ENCODE measurements at regions not wholly inside any gene's neighbourhood (a gene's known extent, or its start where the extent isn't known, plus 50 kb on each side); places are given as distances from the start of the nearest gene placed in this dataset.

DNA sequence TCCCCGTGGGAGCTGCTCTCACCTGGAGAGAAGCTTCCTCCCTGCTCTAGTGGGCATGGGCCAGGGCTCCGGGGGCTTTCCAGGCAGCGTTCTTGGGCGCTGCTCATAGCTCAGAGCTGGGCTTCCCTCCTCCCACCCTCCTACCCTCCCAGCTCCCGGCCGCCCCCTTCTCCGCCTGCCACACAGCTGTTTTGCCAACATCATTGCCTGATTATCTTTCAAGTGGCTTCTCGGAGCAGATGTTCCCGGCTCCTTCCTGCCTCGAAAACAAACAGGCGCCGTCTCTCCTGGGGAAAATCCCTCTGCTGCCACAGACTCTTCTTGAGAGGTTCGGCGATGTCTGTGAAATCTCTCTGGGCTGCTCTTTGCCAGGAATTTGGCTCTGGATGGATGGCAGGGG is 195.6 kb downstream of the RPLP1 start:
- no peak for DNase-seq (ENCODE audit: insufficient read length, low spot score)

DNA sequence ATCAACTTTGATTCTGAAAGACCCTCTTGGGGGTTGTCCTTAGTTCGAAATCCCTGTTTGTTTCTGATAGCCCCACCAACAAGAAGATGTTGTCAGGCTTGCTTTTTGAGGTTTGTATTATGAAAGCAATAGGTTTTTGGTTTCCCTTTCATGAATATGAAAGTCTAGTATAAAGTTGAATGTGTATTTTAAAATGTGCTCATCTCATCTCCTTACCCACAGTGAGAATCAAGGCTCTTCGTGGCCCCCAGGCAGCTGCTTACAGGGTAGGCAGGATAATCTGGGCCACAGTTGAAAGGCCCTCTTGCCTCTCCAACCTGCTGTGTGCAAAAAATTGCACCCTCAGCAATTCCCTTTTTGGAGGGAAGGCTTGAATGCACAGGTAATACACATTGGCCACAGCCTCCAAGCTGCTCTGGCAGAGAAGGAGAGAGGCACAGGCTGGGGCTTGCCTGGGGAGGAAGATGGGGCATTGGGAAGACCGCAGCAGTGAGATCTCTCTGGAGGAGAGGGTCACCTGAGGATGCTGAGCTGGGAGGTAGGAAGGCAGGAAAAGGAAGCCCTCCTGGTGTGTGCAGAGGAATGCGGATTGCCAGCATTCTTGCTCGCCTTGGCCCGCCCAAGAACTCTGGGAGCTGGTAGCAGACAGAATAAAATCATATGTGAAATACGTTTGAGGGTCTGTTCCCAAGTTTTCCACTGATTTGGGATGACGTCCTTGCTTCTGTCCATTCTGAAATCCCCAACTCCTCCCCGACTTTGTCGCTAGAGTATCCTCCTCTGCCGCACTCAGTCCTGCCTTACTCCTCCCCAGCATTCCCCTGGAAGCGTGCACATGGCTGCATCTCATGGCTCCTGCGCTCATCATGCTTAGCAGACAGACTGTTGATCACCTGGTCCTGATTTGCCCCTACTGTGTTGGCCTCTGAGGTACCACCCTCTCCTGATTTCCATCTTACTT is 196.4 kb downstream of the RPLP1 start:
- DNase-seq (ENCODE audit: insufficient read length, low spot score) (no peak), FAIRE-seq (no peak)

More for the DNA sequence above, 195.6 kb downstream of the RPLP1 start:
- no peak for FAIRE-seq

DNA sequence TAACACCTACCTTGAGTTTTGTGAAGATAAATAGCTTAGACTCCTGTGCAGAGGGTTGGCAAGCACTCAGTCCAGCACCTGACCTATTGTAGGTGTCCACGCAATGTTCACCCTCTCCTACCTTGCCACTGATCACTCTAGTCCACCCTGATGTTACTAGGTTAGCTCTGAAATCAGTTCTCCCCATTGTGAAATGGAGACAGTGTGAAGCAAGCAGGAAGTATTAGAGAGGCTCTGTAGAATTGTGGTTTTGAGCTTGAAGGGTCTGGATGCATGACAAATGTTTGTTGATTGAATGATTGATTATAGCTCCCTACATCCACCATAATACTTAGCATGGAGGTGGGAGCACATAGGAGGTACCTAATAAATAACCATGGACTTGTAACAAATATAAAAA is 199.7 kb downstream of the RPLP1 start:
- DNase-seq (ENCODE audit: insufficient read length, low spot score) (no peak), FAIRE-seq (peak; percentile 58)

DNA sequence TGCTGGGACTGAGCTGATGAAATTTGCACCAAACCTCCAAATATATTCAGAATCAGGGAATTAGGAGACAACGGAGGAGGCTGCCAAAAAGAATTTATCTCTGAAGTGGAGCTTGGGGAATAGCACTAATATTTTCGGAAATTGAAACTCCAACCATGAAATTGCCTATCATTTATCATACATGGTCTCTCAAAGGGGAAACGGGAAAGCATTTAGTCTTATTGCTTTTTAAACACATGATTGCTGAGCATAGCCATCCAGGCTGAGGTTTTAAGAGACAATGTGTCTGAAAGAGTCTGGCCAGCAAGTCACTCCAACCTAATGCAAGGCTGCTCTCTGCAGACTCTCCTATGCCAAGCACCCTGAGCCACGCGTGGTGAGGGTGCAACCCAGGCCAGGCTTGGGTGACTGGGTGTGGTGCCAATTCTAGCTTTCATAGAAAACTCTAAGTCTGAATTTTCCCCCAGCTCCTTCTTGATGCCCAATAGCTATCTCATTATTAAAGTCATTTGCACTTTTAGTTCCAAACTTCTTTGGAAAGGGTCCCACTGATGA is 200.2 kb downstream of the RPLP1 start:
- no peak for DNase-seq (ENCODE audit: insufficient read length, low spot score)
- FAIRE-seq: no peak

DNA sequence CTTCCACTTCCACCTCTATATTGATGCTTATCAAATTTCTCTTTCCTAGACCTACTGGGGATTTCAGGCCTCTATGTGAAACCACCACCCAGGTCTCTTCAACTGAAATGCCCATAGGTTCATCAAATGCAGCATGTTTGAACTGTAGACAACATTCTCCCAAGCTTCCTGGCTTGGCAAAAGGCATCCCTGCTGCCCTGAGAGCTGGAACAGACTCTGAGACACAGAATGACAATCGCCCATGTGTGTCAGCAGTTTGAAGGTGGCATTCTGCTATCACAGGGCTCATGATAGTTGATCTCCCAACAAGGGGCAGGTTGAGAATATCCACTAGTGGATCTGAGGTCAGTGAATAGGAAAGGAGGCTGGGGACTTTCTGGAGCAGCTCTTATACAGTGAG is 200.7 kb downstream of the RPLP1 start:
- DNase-seq (ENCODE audit: insufficient read length, low spot score) (no peak), FAIRE-seq (no peak)

DNA sequence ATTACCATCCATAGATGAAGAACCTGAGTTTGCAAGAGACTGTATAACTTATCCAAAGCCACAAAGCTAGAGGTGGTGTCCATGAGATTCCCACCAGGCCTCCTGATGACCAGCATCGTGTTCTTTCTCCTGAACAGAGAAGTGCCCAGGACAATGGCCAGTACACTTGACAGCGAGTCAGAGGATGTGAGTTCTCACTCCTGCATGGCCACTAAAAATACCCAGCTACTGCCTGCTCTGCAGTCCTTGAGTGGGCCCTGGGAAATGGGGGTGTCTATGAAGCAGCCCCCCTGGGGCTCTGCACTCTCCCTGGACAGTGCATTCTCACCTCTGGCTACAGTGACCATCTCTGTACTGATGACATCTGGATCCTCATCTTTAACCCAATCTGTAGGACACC is 201.2 kb downstream of the RPLP1 start:
- FAIRE-seq: no peak
- no peak for DNase-seq (ENCODE audit: insufficient read length, low spot score)

DNA sequence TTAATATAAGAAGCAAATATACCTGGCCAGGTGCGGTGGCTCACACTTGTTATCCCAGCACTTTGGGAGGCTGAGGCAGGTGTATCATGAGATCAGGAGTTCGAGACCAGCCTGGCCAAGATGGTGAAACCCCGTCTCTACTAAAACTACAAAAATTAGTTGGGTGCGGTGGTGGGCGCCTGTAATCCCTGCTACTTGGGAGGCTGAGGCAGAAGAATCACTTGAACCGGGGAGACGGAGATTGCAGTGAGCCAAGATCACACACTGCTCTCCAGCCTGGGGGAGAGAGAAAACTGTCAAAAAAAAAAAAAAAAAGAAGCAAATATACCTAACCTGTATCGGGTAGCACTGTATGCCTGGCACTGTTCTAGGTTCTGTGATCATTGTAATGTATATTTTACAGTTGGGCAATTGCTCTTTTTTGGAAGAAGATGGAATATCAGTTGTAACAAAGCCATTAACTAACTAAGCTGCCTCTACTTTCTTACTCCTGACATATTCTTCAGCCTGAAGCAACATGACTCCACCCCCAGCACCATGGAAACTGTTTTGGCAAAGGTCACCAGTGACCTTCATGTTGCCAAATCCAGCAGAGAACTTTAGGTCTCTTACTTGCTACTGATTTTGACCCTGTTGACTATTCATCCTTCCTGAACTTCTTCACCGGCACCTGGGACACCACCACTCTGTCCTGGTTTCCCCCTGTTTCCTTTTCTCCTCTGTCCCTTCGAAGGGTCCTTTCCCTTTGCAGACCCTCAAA is 203.8 kb downstream of the RPLP1 start:
- FAIRE-seq (no peak), DNase-seq (ENCODE audit: insufficient read length, low spot score) (no peak)

DNA sequence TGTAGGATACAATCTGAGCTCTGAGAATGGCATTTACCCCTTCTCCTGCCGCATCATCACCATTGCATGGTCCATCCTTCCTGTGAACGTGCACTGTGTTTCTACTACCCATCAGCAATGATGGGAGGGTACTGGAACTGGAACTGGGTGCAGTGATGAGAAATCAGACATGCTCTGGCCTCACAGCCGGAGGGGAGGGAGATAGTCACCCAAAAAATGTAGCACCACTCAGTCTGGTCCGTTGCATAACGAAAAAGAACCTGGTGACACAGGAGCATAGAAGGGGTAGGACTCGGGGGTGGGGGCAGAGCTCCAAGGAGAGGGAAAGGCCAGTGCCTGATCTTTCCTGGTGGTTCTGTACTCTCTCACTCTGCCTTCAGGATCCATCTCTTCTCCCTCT is 205.0 kb downstream of the RPLP1 start:
- DNase-seq (ENCODE audit: insufficient read length, low spot score) (no peak), FAIRE-seq (no peak)

DNA sequence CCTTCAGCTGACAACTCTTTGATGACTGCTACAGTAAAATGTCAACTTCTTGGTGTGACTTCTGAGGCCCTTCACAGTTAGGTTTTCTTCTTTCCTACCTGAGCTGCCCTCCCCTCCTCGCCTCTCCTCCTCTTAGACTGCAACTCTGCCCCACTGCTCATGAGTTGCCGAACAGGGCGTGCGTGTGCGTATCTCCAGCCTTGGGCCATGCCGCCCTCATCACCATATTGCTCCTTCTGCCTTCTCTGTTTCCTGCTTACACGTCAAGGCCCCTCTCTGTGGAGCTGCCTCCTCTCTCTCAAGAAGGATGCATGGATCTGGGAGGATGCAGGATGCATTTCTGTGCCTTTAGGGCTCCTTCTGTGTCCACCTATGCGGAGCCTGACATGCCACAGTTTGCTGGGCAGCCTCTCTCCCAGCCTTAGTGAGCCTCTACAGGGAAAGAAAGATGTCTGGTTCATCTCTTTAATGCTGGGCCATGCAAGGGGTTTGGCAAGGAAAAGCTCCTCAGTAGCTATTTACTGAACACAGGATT is 205.9 kb downstream of the RPLP1 start:
- DNase-seq (ENCODE audit: insufficient read length, low spot score): no peak
- no peak for FAIRE-seq

DNA sequence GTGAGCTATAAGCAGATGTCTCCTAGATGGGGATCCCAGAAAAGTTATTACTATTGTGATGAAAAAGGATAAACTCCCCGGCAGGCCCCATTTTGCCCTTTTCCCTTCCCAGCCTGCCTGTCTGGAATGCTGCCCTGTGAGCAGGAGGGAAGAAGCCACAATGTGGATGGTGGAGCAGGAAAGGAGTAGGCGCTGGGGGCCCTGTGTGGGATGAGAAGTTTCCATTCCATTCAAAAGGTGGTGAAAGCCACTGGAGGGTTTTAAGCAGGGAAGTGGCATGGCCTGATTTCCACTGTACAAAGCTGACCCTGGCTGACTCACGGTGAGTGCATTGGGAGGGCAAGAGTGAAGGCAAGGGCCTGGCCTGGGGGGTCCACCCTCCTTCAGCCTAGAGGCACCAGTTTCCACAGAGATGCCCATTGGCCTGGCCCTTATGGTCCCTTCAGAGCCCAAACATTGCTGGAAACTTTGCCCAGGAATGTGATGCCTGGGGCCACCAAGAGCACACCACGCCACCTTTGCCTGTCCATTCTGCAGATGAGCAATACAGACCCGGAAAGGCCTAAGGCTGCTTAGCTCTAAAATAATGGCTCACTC is 206.9 kb downstream of the RPLP1 start:
- no peak for FAIRE-seq
- DNase-seq (ENCODE audit: insufficient read length, low spot score): no peak

DNA sequence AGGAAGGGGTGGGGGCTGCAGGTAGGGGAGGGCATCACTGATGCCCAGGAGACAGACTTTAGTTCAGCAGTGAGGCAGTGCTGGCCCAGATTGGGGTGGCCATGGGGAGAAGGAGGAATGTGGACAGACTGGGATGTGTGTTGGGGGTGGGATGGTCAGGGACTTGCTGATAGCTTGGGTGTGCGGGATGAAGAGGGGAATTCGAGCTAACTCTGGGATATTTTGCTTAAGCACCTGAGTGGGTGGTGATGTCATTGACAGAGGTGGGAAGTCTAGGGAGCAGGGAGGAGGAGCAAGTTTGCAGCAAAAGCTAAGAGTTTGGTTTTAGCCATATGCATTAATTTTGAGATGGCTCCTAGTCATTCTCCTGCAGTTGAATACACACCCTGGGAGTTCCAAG is 207.5 kb downstream of the RPLP1 start:
- FAIRE-seq: no peak
- no peak for DNase-seq (ENCODE audit: insufficient read length, low spot score)

DNA sequence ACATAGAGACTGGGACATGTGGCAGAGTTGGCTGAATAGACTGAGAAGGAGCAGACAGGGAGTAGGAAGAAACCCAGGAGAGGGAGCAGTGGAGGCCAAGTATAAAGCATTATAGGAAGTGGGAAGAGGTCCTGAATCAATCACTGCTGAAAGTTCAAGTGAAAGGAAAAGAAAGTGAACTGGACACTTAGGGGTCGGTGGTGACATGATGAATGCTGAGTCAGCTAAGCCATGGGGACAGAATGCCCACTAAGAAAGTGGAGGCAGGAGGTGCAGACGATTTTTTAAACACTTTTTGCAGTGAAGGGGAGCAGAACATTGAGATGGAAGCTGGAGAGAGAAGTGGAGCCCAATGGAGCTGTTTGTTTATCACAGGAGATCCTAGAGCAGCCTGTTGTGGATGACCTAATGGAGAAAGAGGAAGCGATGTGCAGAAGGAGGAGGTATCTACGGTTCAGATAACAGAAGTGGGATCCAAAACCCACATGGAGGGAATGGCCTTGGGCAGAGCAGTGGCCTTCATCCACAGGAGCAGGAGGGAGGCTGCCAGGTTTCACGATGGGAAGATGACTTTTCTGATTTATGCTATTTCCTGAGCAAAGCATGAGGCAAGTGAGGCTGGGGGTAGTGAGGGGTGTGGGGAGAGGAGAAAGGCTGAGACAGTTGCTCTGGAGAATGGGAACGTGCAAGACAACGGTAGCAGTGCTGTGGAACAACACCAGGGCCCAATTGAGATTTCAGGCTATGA is 208.2 kb downstream of the RPLP1 start:
- no peak for DNase-seq (ENCODE audit: insufficient read length, low spot score)
- no peak for FAIRE-seq

DNA sequence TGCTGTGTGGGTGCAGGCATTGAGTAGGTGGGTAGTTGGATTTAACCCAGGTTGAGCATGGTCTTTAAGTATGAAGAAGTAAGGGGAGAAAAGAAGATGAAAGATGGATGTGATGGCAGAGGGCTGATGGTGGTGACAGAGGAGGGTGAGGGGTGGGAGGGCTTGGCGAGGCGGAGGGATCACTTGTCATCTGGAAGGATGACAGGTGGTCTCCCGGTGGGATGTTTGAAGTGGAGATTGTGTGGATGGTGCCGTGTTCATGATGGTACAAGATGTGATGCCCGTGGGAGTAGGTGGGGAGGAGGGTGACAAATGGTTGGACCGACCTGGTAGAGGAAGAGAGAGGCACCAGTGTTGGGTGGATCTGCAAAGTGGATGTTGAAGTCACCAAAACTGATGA is 208.8 kb downstream of the RPLP1 start:
- DNase-seq (ENCODE audit: insufficient read length, low spot score) (no peak), FAIRE-seq (peak; percentile 13)

DNA sequence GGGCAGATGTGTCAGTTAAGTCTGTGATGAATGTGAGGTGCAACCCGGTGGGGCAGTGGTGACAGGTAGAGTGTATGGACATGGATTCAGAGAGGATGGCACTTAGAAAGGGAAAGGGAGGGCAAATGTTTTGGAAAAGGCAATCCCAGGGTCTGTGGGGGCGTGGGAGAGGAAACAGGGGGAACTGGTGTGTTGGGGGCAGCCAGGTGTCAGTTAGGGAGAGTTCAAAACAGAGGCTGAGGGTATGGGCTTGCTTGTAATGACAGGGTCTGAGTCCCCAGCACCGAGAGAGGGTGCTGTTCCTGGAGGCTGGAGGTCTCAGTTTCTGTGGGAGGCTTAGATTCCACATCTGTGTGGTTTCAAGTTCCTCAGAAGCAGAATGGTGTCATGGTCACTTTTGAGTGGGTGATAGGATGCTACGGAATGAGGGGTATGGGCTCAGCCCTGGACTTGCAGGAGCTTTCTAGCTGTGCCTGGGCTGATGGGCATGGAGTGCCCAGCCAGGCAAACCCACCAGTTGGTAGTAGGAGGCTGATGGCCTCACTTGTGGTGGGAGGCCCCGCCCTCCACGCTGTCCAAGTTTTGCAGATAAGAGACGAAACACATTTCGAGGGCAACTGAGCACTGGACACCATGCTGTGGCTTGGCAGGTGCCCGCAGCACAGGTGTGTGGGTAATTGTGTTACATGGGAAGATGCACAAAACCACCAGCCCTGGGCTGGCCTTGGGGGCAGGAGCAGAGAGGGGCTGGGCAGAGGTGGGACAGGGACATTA is 209.4 kb downstream of the RPLP1 start:
- no peak for FAIRE-seq

DNA sequence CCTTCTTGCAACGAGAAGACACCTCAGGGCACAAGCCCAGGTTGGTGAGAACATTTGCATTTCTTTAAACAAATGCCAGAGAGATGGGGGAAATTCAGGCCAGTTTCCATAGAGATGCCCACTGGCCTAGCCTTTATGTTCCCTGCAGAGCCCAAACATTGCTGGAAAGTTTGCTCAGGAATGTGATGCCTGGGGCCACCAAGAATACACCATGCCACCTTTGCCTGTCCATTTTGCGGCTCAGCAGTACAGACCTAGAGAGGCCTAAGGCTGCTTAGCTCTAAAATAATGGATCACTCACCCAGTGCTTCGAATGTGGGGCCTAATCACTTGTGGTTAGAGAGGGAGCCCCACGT is 210.0 kb downstream of the RPLP1 start:
- no peak for FAIRE-seq
- no peak for DNase-seq (ENCODE audit: insufficient read length, low spot score)

More for the DNA sequence above, 209.4 kb downstream of the RPLP1 start:
- no peak for DNase-seq (ENCODE audit: insufficient read length, low spot score)

DNA sequence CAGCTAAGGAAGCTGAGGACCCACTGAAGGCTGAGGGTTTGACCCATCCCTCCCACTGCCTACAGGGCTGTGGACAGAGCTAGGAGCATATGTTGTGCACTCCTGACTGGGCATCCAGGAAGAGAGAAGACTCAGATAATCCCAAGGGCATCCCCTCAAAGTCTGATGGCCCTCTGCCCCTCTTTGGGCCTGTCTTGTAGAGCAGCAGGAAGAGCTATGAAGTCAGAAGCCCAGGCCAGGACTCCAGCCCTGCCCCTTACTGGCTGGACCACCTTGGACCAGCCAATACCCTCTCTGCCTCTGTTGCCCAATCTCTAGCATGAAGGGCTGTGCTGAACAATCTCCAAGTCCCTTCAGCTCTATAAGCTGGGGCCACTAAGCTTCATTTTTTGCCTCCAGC is 210.8 kb downstream of the RPLP1 start:
- FAIRE-seq (no peak), DNase-seq (ENCODE audit: insufficient read length, low spot score) (no peak)

DNA sequence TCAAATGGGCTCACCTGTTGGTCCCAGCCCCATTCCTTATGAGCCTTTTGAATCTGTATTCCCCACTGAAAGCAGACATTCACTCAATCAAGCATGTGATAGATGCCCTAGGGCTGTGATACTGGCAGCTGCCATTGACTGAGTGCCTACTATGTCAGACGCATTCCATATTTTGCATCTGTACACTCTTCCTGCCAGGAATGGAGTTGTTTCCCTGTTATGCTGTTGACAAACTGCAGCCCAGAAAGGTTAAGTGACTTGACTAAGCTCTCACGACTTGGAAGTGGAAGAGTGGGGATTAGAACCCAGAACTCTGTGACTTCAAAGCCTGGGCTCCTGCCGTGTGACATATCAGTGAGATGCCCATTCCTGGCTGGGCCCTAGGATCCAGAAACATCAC is 211.4 kb downstream of the RPLP1 start:
- FAIRE-seq (no peak), DNase-seq (ENCODE audit: insufficient read length, low spot score) (no peak)

DNA sequence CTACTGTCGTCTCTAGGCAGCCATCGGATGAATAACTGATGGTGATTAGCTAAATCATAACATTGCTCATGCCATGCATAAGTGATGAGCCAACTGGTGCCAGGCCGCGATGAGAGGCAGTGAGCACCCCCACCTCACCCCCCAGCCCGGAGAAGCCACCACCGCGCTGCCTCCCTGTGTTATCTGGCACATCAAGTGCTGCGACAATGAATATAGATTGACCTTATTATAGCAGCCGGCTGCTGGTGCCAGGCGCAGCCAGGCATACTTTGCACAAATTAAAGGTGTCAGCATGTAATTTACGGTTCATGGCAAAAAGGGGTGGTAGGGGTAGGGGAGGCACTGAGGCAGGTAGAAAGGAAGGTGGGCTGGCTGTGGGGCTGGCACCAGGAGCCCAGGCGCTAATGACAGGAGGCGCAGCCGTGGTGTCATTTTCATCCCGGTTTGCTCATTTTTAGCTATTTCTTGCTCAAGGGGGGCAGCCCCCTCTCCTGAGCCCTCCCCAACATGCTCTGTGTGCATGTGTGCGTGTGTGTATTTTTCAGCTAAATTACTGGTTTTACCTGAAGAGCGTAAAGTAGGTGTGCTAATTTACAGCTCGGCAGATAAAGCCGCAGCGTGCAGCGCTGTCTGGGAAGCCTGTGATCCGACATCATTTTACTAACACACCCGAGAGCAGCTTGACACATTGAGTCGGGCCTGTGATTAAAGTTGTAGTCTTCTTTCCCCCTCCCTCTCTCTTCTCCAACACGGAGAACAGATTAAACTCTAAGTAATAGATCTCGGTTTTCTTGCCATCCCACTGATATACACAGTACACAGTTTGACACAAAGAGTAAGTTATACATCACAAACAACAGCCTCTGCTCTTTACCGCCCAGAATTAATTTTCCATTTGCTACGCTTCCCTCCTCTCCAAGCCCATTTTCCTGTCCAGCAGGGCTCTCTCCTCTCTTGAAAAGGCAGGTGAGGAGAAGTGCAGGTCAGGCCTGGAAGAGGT is 212.3 kb downstream of the RPLP1 start:
- FAIRE-seq (no peak), DNase-seq (ENCODE audit: insufficient read length, low spot score) (no peak)
